HG02970 (cell line): ENCODE measurements at regions not wholly inside any gene's neighbourhood (a gene's known extent, or its start where the extent isn't known, plus 50 kb on each side); places are given as distances from the start of the nearest gene placed in this dataset.

Experiments
- ATAC-seq: cut with Tn5 transposase; IDR thresholded peaks from one replicate; pipeline ENCODE4 v1.9.1; 2021; ENCODE audit warnings: mild to moderate bottlenecking, moderate library complexity, moderate number of reproducible peaks; ENCODE audit not compliant: unreplicated experiment, low FRiP score

GRCh38 chr11:88231894-88232482 is 56.7 kb upstream of the RAB38 start:
- peak; percentile 66 for ATAC-seq

GRCh38 chr11:88229303-88229702 is 54.1 kb upstream of the RAB38 start:
- no peak for ATAC-seq
